ENCODE measurements at regions not wholly inside any gene's neighbourhood (a gene's known extent, or its start where the extent isn't known, plus 50 kb on each side); places are given as distances from the start of the nearest gene placed in this dataset.

GRCh38 chr9:26171691-26172090, 493.4 kb upstream of the TUSC1 start:
- H2BK15ac ChIP-seq (ENCODE audit: low read length) = no peak overlapping the region
- no peak overlapping the region for H4K8ac ChIP-seq (ENCODE audit: extremely low read depth, insufficient read depth, low read length)
- no peak overlapping the region for H3K23ac ChIP-seq (ENCODE audit: insufficient read length)
- no peaks in the 10 kb centered on the region for H3K79me1 ChIP-seq (ENCODE audit: low read depth, low read length)
- peaks cover 0 to 2% (median 0%) of the 10 kb centered on the region in 4 experiments; a peak in 1 of 7 replicates for H3K4me1 ChIP-seq (replicated peaks in 1 of 4; ENCODE audit: control insufficient read depth in 3 of 4, insufficient read depth in 4 of 4, low read length in 3 of 4)
- no peak overlapping the region for H3K9ac ChIP-seq (replicated peaks in 1 of 4; ENCODE audit: extremely low read depth in 1 of 4, low read depth in 3 of 4, low read length in 3 of 4)
- ChIA-PET POLR2A (ENCODE audit: partially characterized antibody) (no interaction called here), CTCF (ENCODE audit: partially characterized antibody) (no interaction called here)
- 61% methylated on average over 2 of the region's 2 CpGs; no CpG with 5 or more reads in 1 of the 2 experiments for WGBS, 2 experiments (ENCODE audit: extremely low coverage in 1 of 2, insufficient coverage in 1 of 2, insufficient read length in 1 of 2, insufficient replicate concordance in 2 of 2, low coverage in 1 of 2, low lambda C conversion rate in 2 of 2, missing lambda C conversion rate in 1 of 2)
- H2BK120ac ChIP-seq (replicated peaks; ENCODE audit: low read depth, low read length) = no peak overlapping the region
- no peak overlapping the region for H3K4me3 ChIP-seq (ENCODE audit: extremely low read depth in 1 of 4, insufficient read depth in 2 of 4, low read depth in 3 of 4, low read length in 4 of 4)
- DNase-seq (ENCODE audit: low read depth in 1 of 2, low spot score in 2 of 2) (no peak), FAIRE-seq (no peak)
- H3K27me3 ChIP-seq (replicated peaks in 1 of 4; ENCODE audit: control insufficient read depth in 3 of 4, extremely low read depth in 1 of 4, insufficient read depth in 3 of 4, low read length in 3 of 4) = no peaks in the 10 kb centered on the region
- H4K5ac ChIP-seq (ENCODE audit: insufficient read length, low read depth, low read length) = no peak overlapping the region
- H3K79me2 ChIP-seq (ENCODE audit: control insufficient read depth in 1 of 2, insufficient read depth in 2 of 2, low read length in 2 of 2) = no peaks in the 10 kb centered on the region
- H3K18ac ChIP-seq (ENCODE audit: extremely low read depth, low read length) = no peak overlapping the region
- H2BK12ac ChIP-seq (ENCODE audit: low read depth, low read length) = no peak overlapping the region
- no peak overlapping the region for H3K4me2 ChIP-seq (ENCODE audit: insufficient read depth in 1 of 2, low read depth in 2 of 2, low read length in 2 of 2)
- H4K20me1 ChIP-seq (replicated peaks in 1 of 2; ENCODE audit: control insufficient read depth in 1 of 2, insufficient read depth in 2 of 2, low read length in 2 of 2) = no peaks in the 10 kb centered on the region
- H2AK5ac ChIP-seq (ENCODE audit: low read depth, low read length) = no peak overlapping the region
- H3K36me3 ChIP-seq (ENCODE audit: control insufficient read depth in 2 of 4, insufficient read depth in 4 of 4, low read length in 3 of 4) = no peaks in the 10 kb centered on the region
- no peak overlapping the region for H3K27ac ChIP-seq (ENCODE audit: low read depth, low read length)
- H2BK5ac ChIP-seq (ENCODE audit: low read depth, low read length) = no peak overlapping the region
- no peak overlapping the region for H3K14ac ChIP-seq (ENCODE audit: insufficient read length)
- TF ChIP-seq NANOG (IDR thresholded peaks at IDR 0.05; ENCODE audit: insufficient read depth, low read depth, low read length, poor library complexity, severe bottlenecking) = no peak
- TF ChIP-seq CREB1 (IDR thresholded peaks at IDR 0.05) = no peak
- TF ChIP-seq CHD2 (IDR thresholded peaks at IDR 0.05; ENCODE audit: low read length) = no peak
- no peak for TF ChIP-seq RBBP5 (IDR thresholded peaks at IDR 0.05; ENCODE audit: borderline replicate concordance, low read depth, low read length)
- TF ChIP-seq SAP30 (IDR thresholded peaks at IDR 0.05; ENCODE audit: insufficient read depth, insufficient replicate concordance, low read length) = no peak
- no peak for TF ChIP-seq POLR2AphosphoS5 (IDR thresholded peaks at IDR 0.05; ENCODE audit: low read depth, low read length)
- no peak for TF ChIP-seq ZNF274 (IDR thresholded peaks at IDR 0.05; ENCODE audit: borderline replicate concordance, extremely low read depth, low read length)
- TF ChIP-seq EP300 (IDR thresholded peaks at IDR 0.05; ENCODE audit: borderline replicate concordance in 1 of 2, low read depth in 2 of 2, low read length in 2 of 2) = no peak
- no peak overlapping the region for H2BK20ac ChIP-seq (ENCODE audit: low read length)
- no peak overlapping the region for H2AFZ ChIP-seq (ENCODE audit: low read length)
- H3K4ac ChIP-seq (replicated peaks; ENCODE audit: insufficient read length, low read depth, low read length) = no peak overlapping the region
- no peak overlapping the region for H3K56ac ChIP-seq (replicated peaks; ENCODE audit: insufficient read length, low read depth, low read length)
- H4K91ac ChIP-seq (replicated peaks; ENCODE audit: insufficient read length, low read length) = no peak overlapping the region
- H3K9me3 ChIP-seq (ENCODE audit: insufficient read depth in 2 of 2, low read depth in 1 of 2, low read length in 1 of 2) = no peaks in the 10 kb centered on the region
- H3K23me2 ChIP-seq (ENCODE audit: low read depth, low read length) = no peaks in the 10 kb centered on the region
